GM12875 (cell line): ENCODE measurements at regions not wholly inside any gene's neighbourhood (a gene's known extent, or its start where the extent isn't known, plus 50 kb on each side); places are given as distances from the start of the nearest gene placed in this dataset.

Experiments
- H3K4me3 ChIP-seq: one replicate; pipeline ENCODE4 v1.5.1; 2011; ENCODE audit warnings: low read depth, low read length, control low read depth
- CTCF ChIP-seq: IDR thresholded peaks from 2 replicates; pipeline ENCODE4 v1.5.1; 2011; ENCODE audit warnings: low read depth, mild to moderate bottlenecking, control low read depth, inconsistent platforms, low read length, moderate library complexity, borderline replicate concordance; ENCODE audit not compliant: insufficient read depth

GRCh38 chr21:35422011-35422410 is 372.9 kb upstream of the RUNX1 start:
- no peak for TF ChIP-seq CTCF
- H3K4me3 ChIP-seq: no peak overlapping the region

- H3K4me3 ChIP-seq: no peak overlapping the region
- TF ChIP-seq CTCF: no peak
Observed at GRCh38 chr21:35421221-35421620, 372.1 kb upstream of the RUNX1 start.

- no peak overlapping the region for H3K4me3 ChIP-seq
- TF ChIP-seq CTCF: no peak
Observed at GRCh38 chr21:35420656-35421055, 371.6 kb upstream of the RUNX1 start.

- no peak for TF ChIP-seq CTCF
- no peak overlapping the region for H3K4me3 ChIP-seq
Observed at GRCh38 chr21:35417762-35418161, 368.7 kb upstream of the RUNX1 start.

GRCh38 chr21:35416866-35417489 is 367.9 kb upstream of the RUNX1 start:
- no peak overlapping the region for H3K4me3 ChIP-seq
- no peak for TF ChIP-seq CTCF

- no peak overlapping the region for H3K4me3 ChIP-seq
- TF ChIP-seq CTCF: no peak
Observed at GRCh38 chr21:35414507-35415139, 365.5 kb upstream of the RUNX1 start.

GRCh38 chr21:35414056-35414455 is 365.0 kb upstream of the RUNX1 start:
- TF ChIP-seq CTCF: no peak
- no peak overlapping the region for H3K4me3 ChIP-seq
